HEK293 (cell line): ENCODE measurements at regions not wholly inside any gene's neighbourhood (a gene's known extent, or its start where the extent isn't known, plus 50 kb on each side); places are given as distances from the start of the nearest gene placed in this dataset.

Experiments used
- CTCF ChIA-PET: fragments of 350-600 bp; formaldehyde crosslinking; extraction: SDS; loops from one replicate; lab custom pipeline; 2021; ENCODE audit warnings: antibody characterized with exemption; lab: Yijun Ruan, JAX
- POLR2A ChIA-PET: fragments of 300-600 bp; formaldehyde crosslinking; extraction: SDS; loops from one replicate; lab custom pipeline; 2020; ENCODE audit warnings: antibody characterized with exemption, inconsistent platforms; lab: Yijun Ruan, JAX
- H3K27ac ChIP-seq: fragments of 200-500 bp; sonication (Bioruptor generic); 2 replicates; pipeline ENCODE4 v1.5.1; 2014; ENCODE audit warnings: low read depth, low read length, control low read depth, inconsistent platforms; ENCODE audit errors: extremely low read depth
- H3K36me3 ChIP-seq, 2 experiments: fragments of 200-500 bp in 1 of 2; sonication (Bioruptor generic) in 1 of 2; 1 replicate in 1 of 2; 2 replicates in 1 of 2; pipeline ENCODE4 v1.5.1; 2014 to 2017; ENCODE audit warnings: inconsistent platforms in 2 of 2, low read length in 2 of 2; ENCODE audit not compliant: control insufficient read depth in 2 of 2, insufficient read depth in 1 of 2
- H3K4me1 ChIP-seq: fragments of 200-500 bp; sonication (Bioruptor generic); 2 replicates; pipeline ENCODE4 v1.5.1; 2014; ENCODE audit warnings: mild to moderate bottlenecking, low read length, inconsistent platforms; ENCODE audit not compliant: control insufficient read depth, insufficient read depth
- H3K4me3 ChIP-seq: 2 replicates; pipeline ENCODE4 v1.5.1; 2011; ENCODE audit warnings: low read depth, mild to moderate bottlenecking, control low read depth, low read length, moderate library complexity
- H3K9me3 ChIP-seq: fragments of 200-500 bp; sonication (Bioruptor generic); 2 replicates; pipeline ENCODE4 v1.5.1; 2014; ENCODE audit warnings: low read depth, low read length, inconsistent platforms; ENCODE audit not compliant: control insufficient read depth, insufficient read depth
- GLI4 ChIP-seq: fragments of 450-650 bp; formaldehyde crosslinking; IDR thresholded peaks from 2 replicates; pipeline ENCODE4 v1.5.1; 2016; ENCODE audit warnings: missing biosample characterization, missing genetic modification characterization
- KLF7 ChIP-seq: fragments of 450-650 bp; formaldehyde crosslinking; IDR thresholded peaks from 2 replicates; pipeline ENCODE4 v1.5.1; 2016; ENCODE audit warnings: missing biosample characterization, missing genetic modification characterization, borderline replicate concordance
- PRDM4 ChIP-seq: fragments of 450-650 bp; formaldehyde crosslinking; IDR thresholded peaks from 2 replicates; pipeline ENCODE4 v1.5.1; 2017; ENCODE audit warnings: missing biosample characterization, missing genetic modification characterization
- SCRT1 ChIP-seq: fragments of 450-650 bp; formaldehyde crosslinking; IDR thresholded peaks from 2 replicates; pipeline ENCODE4 v1.5.1; 2016; ENCODE audit warnings: missing biosample characterization, missing genetic modification characterization, borderline replicate concordance
- ZFP3 ChIP-seq: fragments of 450-650 bp; formaldehyde crosslinking; IDR thresholded peaks from 2 replicates; pipeline ENCODE4 v1.5.1; 2016; ENCODE audit warnings: low read depth, missing biosample characterization, missing genetic modification characterization
- ZNF184 ChIP-seq: fragments of 450-650 bp; IDR thresholded peaks from 2 replicates; pipeline ENCODE4 v1.5.1; 2018; ENCODE audit warnings: missing biosample characterization, mild to moderate bottlenecking, missing genetic modification characterization
- ZNF426 ChIP-seq: fragments of 450-650 bp; formaldehyde crosslinking; IDR thresholded peaks from 2 replicates; pipeline ENCODE4 v1.5.1; 2017; ENCODE audit warnings: missing biosample characterization, missing genetic modification characterization, mild to moderate bottlenecking, inconsistent platforms, moderate library complexity
- ZNF600 ChIP-seq: fragments of 450-650 bp; formaldehyde crosslinking; IDR thresholded peaks from 2 replicates; pipeline ENCODE4 v1.5.1; 2016; ENCODE audit warnings: missing biosample characterization, missing genetic modification characterization
- ZNF610 ChIP-seq: fragments of 450-650 bp; formaldehyde crosslinking; IDR thresholded peaks from 2 replicates; pipeline ENCODE4 v1.5.1; 2016; ENCODE audit warnings: missing biosample characterization, missing genetic modification characterization, borderline replicate concordance
- ZNF623 ChIP-seq: fragments of 450-650 bp; formaldehyde crosslinking; IDR thresholded peaks from 2 replicates; pipeline ENCODE4 v1.5.1; 2016; ENCODE audit warnings: missing biosample characterization, missing genetic modification characterization
- ZNF629 ChIP-seq: fragments of 450-650 bp; formaldehyde crosslinking; IDR thresholded peaks from 2 replicates; pipeline ENCODE4 v1.5.1; 2017; ENCODE audit warnings: missing biosample characterization, missing genetic modification characterization
- ZNF664 ChIP-seq: fragments of 450-650 bp; formaldehyde crosslinking; IDR thresholded peaks from 2 replicates; pipeline ENCODE4 v1.5.1; 2016; ENCODE audit warnings: missing biosample characterization, missing genetic modification characterization
- TF ChIP-seq, protein P1 (sequence below): fragments of 450-650 bp; formaldehyde crosslinking; IDR thresholded peaks from 2 replicates; pipeline ENCODE4 v1.5.1; 2016; ENCODE audit warnings: missing biosample characterization, missing genetic modification characterization
- TF ChIP-seq, protein P2 (sequence below): fragments of 450-650 bp; formaldehyde crosslinking; IDR thresholded peaks from 2 replicates; pipeline ENCODE4 v1.5.1; 2017; ENCODE audit warnings: missing biosample characterization, mild to moderate bottlenecking, missing genetic modification characterization, moderate library complexity
- TF ChIP-seq, protein P3 (sequence below): fragments of 450-650 bp; formaldehyde crosslinking; IDR thresholded peaks from 2 replicates; pipeline ENCODE4 v1.5.1; 2016; ENCODE audit warnings: missing biosample characterization, missing genetic modification characterization, low read depth

GRCh38 chr7:41193738-41194282, 509.1 kb downstream of the INHBA start:
- Histone ChIP-seq H3K36me3 (no peaks in the 10 kb centered on the region), H3K4me1 (0 out of 2 replicates have a peak, but pooled peaks cover 2% of the 10 kb centered on the region), H3K9me3 (no peaks in the 10 kb centered on the region), H3K27ac (no peak overlapping the region), H3K4me3 (no peak overlapping the region)
- POLR2A ChIA-PET = no interaction called here
- CTCF ChIA-PET = no interaction called here
- TF ChIP-seq PRDM4 (tag by site-specific recombination) = no peak
- no peak for TF ChIP-seq ZNF184
- no peak for TF ChIP-seq KLF7 (tag by site-specific recombination)
- no peak for TF ChIP-seq ZNF426 (tag by site-specific recombination)
- TF ChIP-seq ZNF610 (tag by site-specific recombination) = no peak
- TF ChIP-seq ZNF629 (tag by site-specific recombination) = no peak
- TF ChIP-seq, protein P1, sequence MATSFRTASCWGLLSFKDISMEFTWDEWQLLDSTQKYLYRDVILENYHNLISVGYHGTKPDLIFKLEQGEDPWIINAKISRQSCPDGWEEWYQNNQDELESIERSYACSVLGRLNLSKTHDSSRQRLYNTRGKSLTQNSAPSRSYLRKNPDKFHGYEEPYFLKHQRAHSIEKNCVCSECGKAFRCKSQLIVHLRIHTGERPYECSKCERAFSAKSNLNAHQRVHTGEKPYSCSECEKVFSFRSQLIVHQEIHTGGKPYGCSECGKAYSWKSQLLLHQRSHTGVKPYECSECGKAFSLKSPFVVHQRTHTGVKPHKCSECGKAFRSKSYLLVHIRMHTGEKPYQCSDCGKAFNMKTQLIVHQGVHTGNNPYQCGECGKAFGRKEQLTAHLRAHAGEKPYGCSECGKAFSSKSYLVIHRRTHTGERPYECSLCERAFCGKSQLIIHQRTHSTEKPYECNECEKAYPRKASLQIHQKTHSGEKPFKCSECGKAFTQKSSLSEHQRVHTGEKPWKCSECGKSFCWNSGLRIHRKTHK (tag by site-specific recombination) = no peak
- no peak for TF ChIP-seq ZNF623
- no peak for TF ChIP-seq SCRT1 (tag by site-specific recombination)
- no peak for TF ChIP-seq ZNF664 (tag by site-specific recombination)

GRCh38 chr7:41190581-41190980, 512.3 kb downstream of the INHBA start:
- H3K27ac ChIP-seq = no peak overlapping the region
- H3K36me3 ChIP-seq = no peaks in the 10 kb centered on the region
- 0 out of 2 replicates have a peak, but pooled peaks cover 2% of the 10 kb centered on the region for H3K4me1 ChIP-seq
- ChIA-PET POLR2A (no interaction called here), CTCF (no interaction called here)
- H3K4me3 ChIP-seq = no peak overlapping the region
- TF ChIP-seq, protein P2, sequence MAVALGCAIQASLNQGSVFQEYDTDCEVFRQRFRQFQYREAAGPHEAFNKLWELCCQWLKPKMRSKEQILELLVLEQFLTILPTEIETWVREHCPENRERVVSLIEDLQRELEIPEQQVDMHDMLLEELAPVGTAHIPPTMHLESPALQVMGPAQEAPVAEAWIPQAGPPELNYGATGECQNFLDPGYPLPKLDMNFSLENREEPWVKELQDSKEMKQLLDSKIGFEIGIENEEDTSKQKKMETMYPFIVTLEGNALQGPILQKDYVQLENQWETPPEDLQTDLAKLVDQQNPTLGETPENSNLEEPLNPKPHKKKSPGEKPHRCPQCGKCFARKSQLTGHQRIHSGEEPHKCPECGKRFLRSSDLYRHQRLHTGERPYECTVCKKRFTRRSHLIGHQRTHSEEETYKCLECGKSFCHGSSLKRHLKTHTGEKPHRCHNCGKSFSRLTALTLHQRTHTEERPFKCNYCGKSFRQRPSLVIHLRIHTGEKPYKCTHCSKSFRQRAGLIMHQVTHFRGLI = peak; percentile 29; the same call in 1 of the 2 replicates
- no peak for TF ChIP-seq ZFP3 (tag by site-specific recombination)
- no peak for TF ChIP-seq ZNF600 (tag by site-specific recombination)
- no peak for TF ChIP-seq ZNF184
- no peak for TF ChIP-seq GLI4
- TF ChIP-seq, protein P3, sequence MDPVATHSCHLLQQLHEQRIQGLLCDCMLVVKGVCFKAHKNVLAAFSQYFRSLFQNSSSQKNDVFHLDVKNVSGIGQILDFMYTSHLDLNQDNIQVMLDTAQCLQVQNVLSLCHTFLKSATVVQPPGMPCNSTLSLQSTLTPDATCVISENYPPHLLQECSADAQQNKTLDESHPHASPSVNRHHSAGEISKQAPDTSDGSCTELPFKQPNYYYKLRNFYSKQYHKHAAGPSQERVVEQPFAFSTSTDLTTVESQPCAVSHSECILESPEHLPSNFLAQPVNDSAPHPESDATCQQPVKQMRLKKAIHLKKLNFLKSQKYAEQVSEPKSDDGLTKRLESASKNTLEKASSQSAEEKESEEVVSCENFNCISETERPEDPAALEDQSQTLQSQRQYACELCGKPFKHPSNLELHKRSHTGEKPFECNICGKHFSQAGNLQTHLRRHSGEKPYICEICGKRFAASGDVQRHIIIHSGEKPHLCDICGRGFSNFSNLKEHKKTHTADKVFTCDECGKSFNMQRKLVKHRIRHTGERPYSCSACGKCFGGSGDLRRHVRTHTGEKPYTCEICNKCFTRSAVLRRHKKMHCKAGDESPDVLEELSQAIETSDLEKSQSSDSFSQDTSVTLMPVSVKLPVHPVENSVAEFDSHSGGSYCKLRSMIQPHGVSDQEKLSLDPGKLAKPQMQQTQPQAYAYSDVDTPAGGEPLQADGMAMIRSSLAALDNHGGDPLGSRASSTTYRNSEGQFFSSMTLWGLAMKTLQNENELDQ (tag by site-specific recombination) = no peak
- no peaks in the 10 kb centered on the region for H3K9me3 ChIP-seq
